ENCODE measurements at regions not wholly inside any gene's neighbourhood (a gene's known extent, or its start where the extent isn't known, plus 50 kb on each side); places are given as distances from the start of the nearest gene placed in this dataset.
A peak's percentile ranks its signal among the peaks of the same experiment; 100 is the strongest.

DNA sequence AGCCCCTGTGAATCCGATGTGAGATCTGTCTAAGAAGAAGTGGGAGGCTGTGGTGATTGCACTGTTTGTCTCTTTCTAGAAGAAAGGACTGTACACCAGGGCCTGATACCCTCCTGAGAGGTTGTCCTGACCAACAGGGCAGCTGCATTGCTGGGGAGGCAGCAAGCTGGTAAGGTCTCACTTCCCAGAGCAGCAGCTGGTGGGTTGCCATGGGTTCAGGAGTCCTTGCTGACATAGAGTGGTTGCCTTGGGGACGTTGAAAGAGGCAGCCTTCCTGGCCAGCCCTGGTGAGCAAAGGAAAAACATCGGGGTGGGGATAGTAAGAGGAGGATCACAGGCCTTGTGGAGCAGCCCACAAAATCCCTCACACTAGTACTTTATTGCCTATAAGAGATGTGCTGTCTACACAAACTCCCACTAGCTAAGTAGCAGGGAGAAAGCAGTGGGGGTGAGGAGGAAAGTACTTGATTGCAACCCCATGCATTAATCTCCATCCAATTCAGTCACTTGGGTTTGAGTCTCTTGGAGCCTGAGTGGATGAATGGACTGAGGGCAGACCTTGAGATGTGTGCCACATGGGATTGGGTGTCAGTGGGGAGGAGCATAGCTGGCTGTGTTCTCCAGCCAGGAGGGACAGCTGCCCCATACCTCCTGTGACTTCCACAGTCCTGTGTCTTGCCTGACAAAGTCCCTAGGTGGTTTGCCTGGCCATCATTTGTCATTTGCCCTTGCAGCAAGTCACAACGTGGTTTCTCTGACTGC is 143.8 kb upstream of the RPL38 start:
- DNase-seq, result no peak

DNA sequence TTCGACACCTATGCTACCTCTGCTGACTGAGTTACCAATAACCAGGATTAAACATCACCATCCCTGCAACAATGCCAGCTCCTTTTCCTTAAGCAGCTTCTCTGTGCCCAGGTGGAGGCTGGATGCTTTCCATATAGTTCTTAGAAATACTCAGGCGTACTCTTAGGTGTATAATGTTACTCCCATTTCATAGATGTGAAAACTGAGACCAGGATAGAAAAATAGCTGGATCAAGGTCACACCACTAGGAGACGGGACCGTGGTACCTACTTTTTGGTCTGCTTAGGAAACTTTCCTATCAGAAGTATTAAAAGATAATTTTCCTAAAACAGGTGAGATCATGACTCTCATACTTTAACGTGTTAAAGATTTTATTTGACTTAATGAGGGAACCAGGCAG is 141.7 kb upstream of the RPL38 start:
- DNase-seq, result no peak

DNA sequence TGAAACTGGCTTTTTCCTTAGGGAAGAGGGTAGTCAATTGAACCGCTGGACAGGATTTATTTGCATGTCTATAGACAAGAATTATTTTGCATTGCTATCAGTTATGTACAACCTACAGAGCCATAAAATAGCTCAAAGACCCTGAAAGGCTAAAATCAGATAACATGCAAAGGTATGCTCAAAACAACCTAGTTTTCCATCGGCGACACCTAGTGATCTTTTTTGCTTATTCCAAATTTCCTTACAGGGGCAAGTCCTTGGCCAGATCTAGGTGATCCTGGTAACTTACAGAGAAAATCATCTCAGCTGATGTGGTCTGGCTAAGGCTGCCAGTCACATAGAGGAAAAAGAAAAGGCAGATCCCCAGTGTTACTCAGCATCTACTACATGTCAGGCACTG is 141.2 kb upstream of the RPL38 start:
- no peak for DNase-seq

DNA sequence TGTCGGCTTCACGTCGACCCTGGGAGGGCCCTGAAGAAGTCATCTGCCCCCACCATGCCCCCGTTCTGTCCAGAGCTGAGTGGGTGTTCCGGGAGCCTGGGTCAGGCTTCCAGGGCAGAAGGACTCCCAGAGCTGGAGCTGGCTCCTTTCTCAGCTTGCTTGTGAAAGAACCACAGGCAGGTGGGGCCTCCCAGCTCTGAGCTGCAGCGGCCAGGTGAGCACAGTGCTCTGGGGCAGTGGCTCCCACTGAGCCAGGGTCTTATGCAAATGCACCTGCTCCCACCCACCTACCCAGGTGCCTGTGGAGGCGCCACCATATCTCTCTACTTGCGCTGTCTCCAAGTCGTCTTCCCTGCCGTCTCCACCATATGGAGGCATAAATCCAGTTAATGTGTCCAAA is 140.0 kb upstream of the RPL38 start:
- DNase-seq, result no peak

GRCh38 chr17:74070374-74070773 is 133.1 kb upstream of the RPL38 start:
- DNase-seq, result no peak

DNA sequence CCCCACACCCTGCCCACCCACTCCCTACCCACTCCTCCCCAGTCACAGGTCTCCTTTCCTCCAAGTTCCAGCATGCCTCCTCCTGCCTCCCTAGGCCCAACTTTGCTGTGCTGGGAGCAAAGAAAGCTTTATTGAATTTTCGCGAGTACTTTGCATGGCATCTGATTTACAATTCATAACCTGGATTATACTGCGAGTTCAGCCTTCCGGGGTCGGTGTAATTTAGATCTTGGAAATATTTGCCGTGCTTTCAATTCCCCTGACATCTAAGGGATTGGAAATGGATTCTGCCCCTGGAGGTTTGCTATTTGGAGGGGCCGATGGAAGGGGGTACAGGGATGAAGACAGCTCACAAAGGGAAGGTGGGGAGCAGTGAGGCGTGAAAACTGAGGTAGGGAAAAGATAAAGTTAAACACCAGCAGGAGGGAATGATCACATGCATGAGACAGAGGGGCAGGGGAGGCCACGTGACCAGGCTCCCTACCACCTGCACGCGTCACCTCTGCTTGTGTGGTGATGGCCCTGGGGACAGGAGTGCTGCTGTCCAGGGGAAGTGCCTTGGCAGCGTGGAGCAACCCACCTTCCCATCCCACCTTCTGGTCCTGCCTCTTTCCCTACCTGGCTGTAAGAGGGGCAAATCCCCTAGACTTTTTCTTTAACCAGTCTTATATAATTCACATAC is 132.3 kb upstream of the RPL38 start:
- no peak for DNase-seq

- DNase-seq, result no peak
Observed at GRCh38 chr17:74072340-74072739, 131.1 kb upstream of the RPL38 start.

- no peak for DNase-seq
Observed at GRCh38 chr17:74076446-74076845, 127.0 kb upstream of the RPL38 start.

DNA sequence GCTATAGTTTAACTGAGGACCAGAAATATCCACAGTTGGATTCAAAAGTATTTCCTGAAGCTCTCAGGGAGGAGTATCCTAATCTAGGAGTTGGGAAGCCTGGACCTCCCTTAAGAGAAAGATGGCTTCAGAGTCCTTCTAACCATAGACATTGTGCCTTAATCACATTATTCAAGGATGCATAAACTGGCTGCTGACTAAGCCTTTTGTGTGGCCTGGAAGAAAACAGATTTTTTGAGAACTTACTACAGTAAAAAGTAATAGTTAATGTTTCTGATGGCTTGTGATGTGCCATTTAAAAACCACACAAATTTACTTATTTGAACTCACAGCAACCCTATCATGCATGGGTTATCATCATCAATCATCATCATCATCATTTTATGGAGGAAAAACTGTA is 126.2 kb upstream of the RPL38 start:
- no peak for DNase-seq

GRCh38 chr17:74078363-74078941 is 125.0 kb upstream of the RPL38 start:
- no peak for DNase-seq

- no peak for DNase-seq
Observed at GRCh38 chr17:74079537-74080300, 123.8 kb upstream of the RPL38 start.

- no peak for DNase-seq
Observed at GRCh38 chr17:74080656-74081582, 122.6 kb upstream of the RPL38 start.

GRCh38 chr17:74082886-74083285 is 120.6 kb upstream of the RPL38 start:
- DNase-seq, result no peak

DNA sequence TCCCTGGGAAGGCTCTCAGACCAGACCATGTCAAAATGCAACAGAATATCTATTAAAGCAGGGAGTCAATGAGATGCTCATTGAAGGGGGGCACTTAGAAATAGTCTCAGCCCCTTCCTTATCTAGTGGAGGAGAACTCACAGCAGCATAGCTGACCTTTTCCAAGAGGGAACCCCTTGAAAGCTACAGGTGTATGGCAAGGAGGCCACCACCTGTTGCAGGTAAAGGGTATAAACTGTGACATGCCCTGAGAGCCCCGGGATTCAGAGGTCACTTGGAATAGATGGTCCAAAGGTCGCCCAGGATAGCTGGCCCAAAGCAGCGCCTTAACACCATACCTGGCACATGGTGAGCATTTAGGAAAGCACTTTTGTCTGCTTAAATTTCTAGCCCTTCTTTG is 120.2 kb upstream of the RPL38 start:
- no peak for DNase-seq

- no peak for DNase-seq
Observed at GRCh38 chr17:74085434-74085833, 118.0 kb upstream of the RPL38 start.

GRCh38 chr17:74087002-74087585 is 116.4 kb upstream of the RPL38 start:
- DNase-seq, result no peak

DNA sequence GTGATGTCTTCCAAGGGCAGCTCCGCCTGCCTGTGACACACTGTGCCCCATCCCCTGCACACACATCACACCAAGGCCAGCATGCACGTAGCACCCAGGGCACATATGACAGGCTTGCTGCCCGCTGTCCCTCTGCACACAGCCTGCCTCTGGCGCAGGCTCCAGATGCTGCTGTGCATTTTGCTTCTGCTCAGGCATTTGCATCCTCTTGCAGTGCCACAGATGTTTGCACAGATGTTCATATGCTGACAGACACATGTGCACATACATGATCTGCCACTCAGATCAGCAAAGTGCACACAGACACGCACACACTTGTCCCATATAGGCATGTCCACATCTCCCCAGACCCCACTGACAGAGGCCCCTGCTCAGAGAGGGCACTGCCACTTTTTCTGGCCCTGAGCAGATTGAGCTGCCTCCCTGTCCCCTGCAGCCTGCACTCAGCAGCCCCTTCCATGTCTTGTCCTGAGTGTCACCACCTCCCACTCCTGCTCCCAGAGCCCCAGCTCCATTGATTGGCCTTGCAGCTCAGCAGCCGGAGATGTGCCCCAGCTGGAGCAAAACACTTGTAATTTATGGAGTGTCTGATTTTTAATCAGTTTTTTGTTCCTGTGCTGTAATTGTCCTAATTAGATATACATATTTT is 115.1 kb upstream of the RPL38 start:
- DNase-seq, result no peak

GRCh38 chr17:74088934-74089329 is 114.5 kb upstream of the RPL38 start:
- no peak for DNase-seq

- no peak for DNase-seq
Observed at GRCh38 chr17:74089380-74089779, 114.1 kb upstream of the RPL38 start.

- peak; percentile 72 for DNase-seq
Observed at GRCh38 chr17:74089869-74090464, 113.5 kb upstream of the RPL38 start.

DNA sequence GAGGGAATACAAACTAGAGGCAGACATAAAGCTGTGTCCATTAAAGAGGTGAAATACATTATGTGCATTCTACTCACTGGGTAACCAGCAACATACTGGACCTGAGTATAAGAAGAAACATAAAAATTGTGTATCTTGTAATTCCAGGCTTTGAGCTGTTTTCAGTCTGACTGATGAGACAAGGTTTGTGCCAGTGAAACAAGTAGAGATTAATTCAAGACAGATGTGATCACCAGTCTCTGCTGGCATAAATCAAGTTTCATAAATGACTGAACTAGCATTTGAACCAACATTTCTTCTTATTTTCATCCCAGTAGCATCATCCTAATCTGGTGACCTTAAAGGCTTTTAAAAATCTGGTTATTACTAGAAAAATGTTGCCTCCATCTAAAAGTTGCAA is 108.8 kb upstream of the RPL38 start:
- DNase-seq, result no peak
